HG03432 (cell line): ENCODE measurements at regions not wholly inside any gene's neighbourhood (a gene's known extent, or its start where the extent isn't known, plus 50 kb on each side); places are given as distances from the start of the nearest gene placed in this dataset.
"Not testable (repeated sequence)": the region's sequence is repeated elsewhere in the genome, so short reads cannot be mapped to it uniquely, and the experiment has no call there.

Experiments
- ATAC-seq: cut with Tn5 transposase; IDR thresholded peaks from one replicate; pipeline ENCODE4 v1.9.1; 2021; ENCODE audit warnings: mild to moderate bottlenecking, moderate library complexity; ENCODE audit not compliant: unreplicated experiment

GRCh38 chr17:70426752-70427151 is 257.4 kb downstream of the KCNJ2 start:
- ATAC-seq = no peak

- no peak for ATAC-seq
These were observed 265.5 kb downstream of the KCNJ2 start for GRCh38 chr17:70434536-70435490.

GRCh38 chr17:70437656-70438055 is 268.3 kb downstream of the KCNJ2 start:
- ATAC-seq = no peak

GRCh38 chr17:70446446-70446845 is 277.1 kb downstream of the KCNJ2 start:
- ATAC-seq = no peak

GRCh38 chr17:70447588-70447987 is 278.3 kb downstream of the KCNJ2 start:
- ATAC-seq = no peak

GRCh38 chr17:70453075-70453474 is 283.7 kb downstream of the KCNJ2 start:
- not testable (repeated sequence) for ATAC-seq

GRCh38 chr17:70454377-70454776 is 285.0 kb downstream of the KCNJ2 start:
- no peak for ATAC-seq

GRCh38 chr17:70454908-70455307 is 285.6 kb downstream of the KCNJ2 start:
- ATAC-seq = no peak

- no peak for ATAC-seq
These were observed 295.7 kb downstream of the KCNJ2 start for GRCh38 chr17:70464995-70465394.

- no peak for ATAC-seq
These were observed 299.3 kb downstream of the KCNJ2 start for GRCh38 chr17:70468661-70469060.

- no peak for ATAC-seq
These were observed 303.7 kb downstream of the KCNJ2 start for GRCh38 chr17:70473049-70473448.

GRCh38 chr17:70476368-70476767 is 307.0 kb downstream of the KCNJ2 start:
- ATAC-seq = no peak

GRCh38 chr17:70478902-70479301 is 309.6 kb downstream of the KCNJ2 start:
- no peak for ATAC-seq

GRCh38 chr17:70479779-70480178 is 310.4 kb downstream of the KCNJ2 start:
- no peak for ATAC-seq

- ATAC-seq = no peak
These were observed 314.3 kb downstream of the KCNJ2 start for GRCh38 chr17:70483624-70484023.

GRCh38 chr17:70484050-70484449 is 314.7 kb downstream of the KCNJ2 start:
- no peak for ATAC-seq

- no peak for ATAC-seq
These were observed 315.2 kb downstream of the KCNJ2 start for GRCh38 chr17:70484496-70484895.

GRCh38 chr17:70492368-70492767 is 323.0 kb downstream of the KCNJ2 start:
- no peak for ATAC-seq

- ATAC-seq = no peak
These were observed 324.0 kb downstream of the KCNJ2 start for GRCh38 chr17:70493277-70493874.

- no peak for ATAC-seq
These were observed 329.3 kb downstream of the KCNJ2 start for GRCh38 chr17:70498631-70499030.

- ATAC-seq = no peak
These were observed 329.9 kb downstream of the KCNJ2 start for GRCh38 chr17:70499067-70499786.

- ATAC-seq = no peak
These were observed 334.1 kb downstream of the KCNJ2 start for GRCh38 chr17:70503449-70503848.
